Hepatocyte (in vitro differentiated cells): ENCODE measurements at regions not wholly inside any gene's neighbourhood (a gene's known extent, or its start where the extent isn't known, plus 50 kb on each side); places are given as distances from the start of the nearest gene placed in this dataset.

Source experiments
- CTCF ChIP-seq: fragments of 200-600 bp; sonication (generic); IDR thresholded peaks from 2 replicates; pipeline ENCODE4 v1.5.1; 2016; ENCODE audit warnings: antibody characterized with exemption, mild to moderate bottlenecking; ENCODE audit not compliant: poor library complexity
- EZH2 ChIP-seq: fragments of 200-600 bp; sonication (generic); IDR thresholded peaks from 2 replicates; pipeline ENCODE4 v1.6.1; 2016; ENCODE audit warnings: antibody characterized with exemption, mild to moderate bottlenecking, borderline replicate concordance

- TF ChIP-seq CTCF: no peak
- no peak for TF ChIP-seq EZH2
Observed at GRCh38 chr5:93188876-93189485, 392.0 kb downstream of the NR2F1-AS1 start.
